ENCODE measurements at regions not wholly inside any gene's neighbourhood (a gene's known extent, or its start where the extent isn't known, plus 50 kb on each side); places are given as distances from the start of the nearest gene placed in this dataset.
"Not testable (repeated sequence)": the region's sequence is repeated elsewhere in the genome, so short reads cannot be mapped to it uniquely, and the experiment has no call there.

DNA sequence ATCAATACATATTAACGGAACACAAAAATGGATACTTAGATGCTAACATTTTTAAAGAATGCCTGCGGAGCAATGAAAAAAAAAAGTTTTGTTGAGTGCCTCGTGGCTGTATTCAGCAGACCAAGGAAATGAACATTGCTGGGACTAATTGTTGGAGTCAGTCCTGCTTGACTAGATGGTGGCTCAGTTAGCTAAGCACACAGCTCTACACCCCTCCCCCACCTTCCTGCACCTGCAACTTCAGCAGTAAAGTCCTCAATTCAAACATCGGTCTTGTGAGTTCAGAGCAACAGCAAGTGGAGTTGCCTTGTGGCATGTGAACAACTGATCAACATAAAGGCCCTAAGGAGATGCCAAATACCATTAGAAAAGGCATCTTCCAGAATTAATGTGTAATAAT lies 326.0 kb upstream of the NPSR1 start:
- no peak for DNase-seq (ENCODE audit: low read depth)

DNA sequence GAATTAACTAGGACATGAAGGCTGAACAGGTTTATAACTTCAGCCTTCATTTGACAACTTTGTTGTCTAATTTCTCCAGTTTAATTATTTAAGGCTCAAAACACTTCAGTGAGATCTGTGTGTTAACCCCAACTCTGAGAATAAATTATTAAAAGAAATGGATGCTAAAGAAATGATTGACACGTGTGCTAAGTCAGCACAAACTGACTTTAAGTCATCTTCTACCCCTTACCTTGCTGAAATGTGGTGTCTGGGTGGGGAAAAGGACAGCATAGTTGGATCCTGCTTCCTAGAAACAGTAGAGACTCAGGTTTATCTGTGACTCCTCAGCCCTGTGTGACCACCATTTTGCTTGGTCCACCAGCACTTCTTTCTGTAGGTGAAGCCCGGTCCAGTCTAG lies 324.8 kb upstream of the NPSR1 start:
- no peak for DNase-seq (ENCODE audit: low read depth)

DNA sequence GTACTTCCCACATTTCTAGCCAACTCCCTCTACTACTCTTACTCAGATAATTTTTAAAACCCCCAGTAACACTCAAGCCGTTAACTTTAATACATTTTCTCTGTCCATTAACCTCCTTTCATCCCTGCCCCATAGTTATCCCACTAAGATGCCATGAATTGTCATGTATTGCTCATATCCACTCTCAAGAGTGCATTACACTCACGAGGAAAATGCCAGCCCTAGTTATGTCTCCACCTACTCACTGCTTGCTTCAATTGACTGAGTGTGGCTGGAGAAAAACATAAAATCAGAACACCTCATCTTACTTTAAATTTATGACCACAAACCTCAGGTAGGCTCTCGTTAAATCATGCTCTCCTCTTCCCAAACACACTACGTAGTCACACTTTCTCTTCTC lies 324.1 kb upstream of the NPSR1 start:
- DNase-seq (ENCODE audit: low read depth) = no peak

DNA sequence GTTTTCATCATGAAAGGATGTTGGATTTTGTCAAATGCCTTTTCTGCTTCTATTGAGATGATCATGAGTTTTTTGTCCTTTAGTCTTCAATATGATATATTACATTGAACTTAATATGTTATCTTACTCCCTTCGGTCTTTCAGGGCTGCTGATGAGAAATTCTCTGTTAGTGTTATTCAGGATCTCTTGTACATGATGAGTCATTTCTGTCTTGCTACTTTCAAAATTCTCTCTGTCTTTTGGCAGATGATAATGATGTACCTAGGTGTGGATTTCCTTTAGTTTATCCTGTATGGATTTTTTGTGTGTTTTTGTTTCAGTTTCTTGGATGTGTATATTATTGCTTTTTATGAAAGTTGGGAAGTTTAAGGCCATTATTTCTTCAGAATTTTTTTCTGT lies 320.9 kb upstream of the NPSR1 start:
- DNase-seq (ENCODE audit: low read depth) = no peak

DNA sequence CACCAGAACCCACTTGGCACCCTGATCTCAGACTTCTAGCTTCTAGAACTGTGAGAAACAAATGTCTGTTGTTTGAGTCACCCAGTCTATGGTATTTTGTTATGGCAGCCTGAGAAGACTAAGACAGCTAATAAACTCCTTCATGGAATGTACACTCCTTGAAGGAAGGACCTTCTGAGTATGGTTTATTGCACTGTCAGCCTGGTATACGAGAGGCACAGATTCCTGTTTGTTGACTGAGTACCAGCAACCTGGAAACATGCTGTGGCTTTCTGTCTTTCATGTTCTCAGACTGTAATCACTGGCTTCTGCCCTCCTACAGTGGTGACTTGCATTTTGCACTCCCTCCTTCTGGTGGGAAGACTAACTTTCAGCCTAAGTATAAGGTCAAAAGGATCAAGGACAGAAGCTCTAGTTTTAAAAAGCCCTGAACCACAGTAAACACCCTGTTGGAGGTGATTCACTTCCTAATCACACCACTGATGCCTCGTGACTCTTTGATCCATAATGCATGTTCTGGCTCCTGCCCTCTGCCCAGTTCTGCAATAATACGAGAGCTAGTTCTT lies 319.0 kb upstream of the NPSR1 start:
- peak; percentile 41 for DNase-seq (ENCODE audit: low read depth)

DNA sequence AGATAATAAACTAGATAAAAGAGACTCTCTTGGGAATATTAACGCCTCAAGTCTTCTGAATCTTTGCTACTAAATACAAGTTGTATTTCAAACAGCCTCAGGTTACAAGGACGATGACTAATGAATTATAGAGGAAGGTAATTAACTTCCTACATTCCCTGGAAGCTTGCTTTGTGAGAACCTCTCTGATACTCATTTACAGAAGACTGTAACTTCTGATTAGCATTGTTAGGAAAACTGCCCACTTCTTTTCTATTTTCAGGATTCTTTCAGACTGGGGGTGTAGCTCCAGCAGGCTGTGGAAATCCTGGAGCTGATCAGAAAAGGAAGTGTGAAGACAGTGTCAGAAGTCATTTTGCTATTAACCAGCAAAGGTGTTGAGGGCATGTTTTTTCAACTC lies 316.7 kb upstream of the NPSR1 start:
- no peak for DNase-seq (ENCODE audit: low read depth)

DNA sequence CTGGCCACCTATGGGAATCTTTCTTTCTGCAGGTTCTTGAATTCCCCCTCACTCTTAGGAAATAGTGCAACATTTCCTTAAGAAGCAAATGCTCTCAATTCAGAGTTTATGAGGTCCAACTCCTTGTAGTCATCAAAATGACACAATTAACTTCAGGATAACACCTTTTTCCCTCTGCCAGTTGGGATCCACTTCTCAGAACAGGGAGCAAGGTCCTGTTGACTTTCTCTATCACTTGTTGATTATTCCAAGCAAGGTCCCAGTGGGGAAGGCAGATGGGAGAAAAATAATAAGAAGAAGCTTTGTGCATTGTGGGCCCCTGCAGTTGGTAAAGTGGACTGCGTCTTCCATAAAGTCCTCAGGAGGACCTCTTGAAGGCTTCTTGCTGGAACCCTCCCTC lies 315.6 kb upstream of the NPSR1 start:
- DNase-seq (ENCODE audit: low read depth) = no peak

DNA sequence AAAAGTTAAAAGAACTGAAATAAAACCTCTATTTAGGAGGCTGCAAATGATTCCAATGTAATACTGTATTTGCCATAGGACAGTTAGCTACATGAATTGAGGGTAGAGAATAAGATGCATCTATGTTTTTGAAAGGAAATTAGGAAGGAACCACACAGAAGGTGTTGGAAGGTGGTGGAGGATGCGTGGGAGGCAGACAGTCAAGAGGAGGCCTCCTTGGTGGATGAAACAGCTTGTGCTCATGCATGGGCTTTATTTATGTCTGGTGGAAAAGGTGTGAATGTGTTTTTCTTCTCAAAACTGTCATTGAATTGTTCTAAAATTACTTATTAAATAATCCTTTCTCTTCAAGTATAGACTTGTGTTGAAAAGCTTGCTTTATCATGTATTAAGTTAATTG lies 314.4 kb upstream of the NPSR1 start:
- DNase-seq (ENCODE audit: low read depth) = no peak

DNA sequence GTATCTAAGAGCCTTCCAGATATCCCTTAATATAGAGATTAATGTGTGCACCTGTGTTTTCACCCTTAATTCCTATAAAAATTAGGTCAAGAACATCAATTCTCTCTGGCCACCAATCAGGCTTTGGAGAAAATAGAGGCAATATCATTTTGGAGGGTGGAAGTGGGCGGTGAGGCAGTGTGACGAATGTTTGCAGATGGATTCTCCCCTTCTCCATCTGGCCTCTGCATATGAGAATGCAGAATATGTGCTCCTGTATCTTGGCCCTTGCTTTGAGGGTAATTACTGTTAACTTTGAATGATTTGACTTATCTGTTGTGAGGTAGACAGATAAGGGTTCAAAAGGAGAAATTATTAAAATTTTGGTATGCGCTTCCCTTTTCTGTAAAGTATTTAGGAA lies 304.0 kb upstream of the NPSR1 start:
- no peak for DNase-seq (ENCODE audit: low read depth)

DNA sequence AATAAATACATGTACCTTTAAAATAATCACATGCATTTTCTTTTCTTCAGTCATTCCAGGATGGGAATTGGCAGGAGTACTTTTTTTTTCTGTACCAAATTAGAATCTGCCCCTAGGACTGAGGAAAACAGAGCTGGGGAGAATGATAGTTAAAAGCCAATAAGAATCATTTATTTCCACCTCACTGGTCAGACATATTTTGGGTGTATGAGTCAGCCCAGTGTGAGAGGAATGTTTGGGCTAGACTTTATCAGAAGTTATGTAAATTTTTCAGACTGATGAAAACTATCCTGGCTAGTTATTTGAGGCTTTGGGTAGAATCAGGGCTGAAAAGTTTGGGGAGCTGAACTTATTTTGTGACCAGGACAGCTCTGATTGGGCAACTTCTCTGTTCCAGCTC lies 303.1 kb upstream of the NPSR1 start:
- peak; percentile 29 for DNase-seq (ENCODE audit: low read depth)

DNA sequence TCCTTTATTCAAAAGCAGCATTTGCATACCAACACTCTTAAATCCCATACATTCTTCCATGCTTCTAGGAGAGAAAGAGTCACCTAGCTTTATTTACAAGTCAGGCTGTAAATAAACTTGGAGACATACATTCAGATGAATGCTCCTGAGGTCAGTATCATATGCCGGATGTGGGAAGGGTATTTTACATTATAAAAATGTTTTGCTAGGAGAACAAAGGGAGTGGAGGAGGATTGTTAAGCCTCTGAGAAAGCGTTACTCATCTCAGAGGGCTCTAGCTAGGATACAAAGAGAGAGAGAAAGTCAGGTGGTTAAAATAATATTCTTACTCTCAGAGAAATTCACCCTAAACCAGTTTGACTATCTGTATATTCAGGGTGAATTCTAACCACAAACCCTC lies 300.9 kb upstream of the NPSR1 start:
- no peak for DNase-seq (ENCODE audit: low read depth)

DNA sequence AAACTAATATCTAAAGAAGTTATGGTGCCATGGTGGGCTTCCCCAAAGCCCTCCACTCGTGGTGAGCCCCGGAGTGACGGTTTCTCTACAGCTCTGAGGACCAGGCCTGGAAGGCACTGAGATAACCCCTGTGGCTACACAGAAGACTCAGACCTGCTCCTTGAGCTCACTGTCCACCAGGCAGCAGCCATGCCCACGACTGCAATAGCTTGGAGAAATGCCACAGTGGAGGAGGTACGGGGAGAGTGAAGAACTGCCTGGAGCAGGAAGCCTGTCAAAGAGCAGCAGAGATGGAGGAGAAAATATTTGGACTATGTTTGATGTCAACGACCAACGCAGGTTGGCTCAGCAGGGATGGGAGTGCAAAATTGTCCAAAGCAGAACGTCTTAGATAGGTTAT lies 300.1 kb upstream of the NPSR1 start:
- DNase-seq (ENCODE audit: low read depth) = no peak

DNA sequence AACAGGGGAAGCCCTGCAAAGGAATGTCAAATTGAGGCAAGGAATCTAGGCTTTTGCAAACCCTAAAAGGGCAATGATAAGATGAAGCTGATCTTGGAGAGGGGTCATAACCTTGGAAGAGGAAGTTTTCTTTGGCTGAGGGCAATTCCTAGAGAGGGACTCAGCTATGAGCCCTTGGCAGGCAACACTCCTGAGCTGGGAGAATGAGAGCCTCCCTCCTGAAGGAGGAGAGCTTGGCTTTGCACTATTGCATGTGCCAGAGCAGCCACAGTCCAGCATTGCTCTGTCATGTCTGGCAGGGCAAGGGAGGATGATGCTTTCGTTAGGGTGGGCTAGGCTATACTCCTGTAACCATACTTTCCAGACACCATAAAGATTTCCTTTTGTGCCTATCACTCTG lies 299.4 kb upstream of the NPSR1 start:
- not testable (repeated sequence) for DNase-seq (ENCODE audit: low read depth)

DNA sequence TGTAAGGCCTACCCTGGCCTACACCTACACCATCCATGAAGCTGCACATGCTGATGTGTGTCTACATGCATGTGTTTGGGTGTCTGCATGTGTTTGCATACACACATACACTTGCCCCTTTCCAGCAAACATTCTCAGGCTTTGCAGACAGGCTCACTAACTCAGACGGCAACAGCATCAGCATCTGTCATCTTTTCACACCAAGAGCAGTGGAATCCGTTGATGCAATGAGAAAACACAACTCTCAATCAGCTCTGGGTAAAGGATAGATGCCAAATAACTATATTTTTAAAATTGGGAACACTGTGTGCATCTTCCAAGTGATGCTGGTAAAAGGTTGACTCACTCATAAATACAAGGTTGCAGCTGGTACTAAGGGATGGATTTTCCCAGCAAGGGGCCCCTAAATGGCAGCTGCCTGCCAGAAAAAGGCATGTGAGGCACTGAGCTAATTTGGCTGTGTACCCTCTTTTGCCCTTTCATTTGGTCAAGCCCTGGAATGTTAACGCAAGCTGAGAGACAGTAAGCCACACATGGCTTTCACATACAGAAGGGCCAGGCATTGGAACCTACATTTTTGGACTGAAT lies 296.3 kb upstream of the NPSR1 start:
- no peak for DNase-seq (ENCODE audit: low read depth)

DNA sequence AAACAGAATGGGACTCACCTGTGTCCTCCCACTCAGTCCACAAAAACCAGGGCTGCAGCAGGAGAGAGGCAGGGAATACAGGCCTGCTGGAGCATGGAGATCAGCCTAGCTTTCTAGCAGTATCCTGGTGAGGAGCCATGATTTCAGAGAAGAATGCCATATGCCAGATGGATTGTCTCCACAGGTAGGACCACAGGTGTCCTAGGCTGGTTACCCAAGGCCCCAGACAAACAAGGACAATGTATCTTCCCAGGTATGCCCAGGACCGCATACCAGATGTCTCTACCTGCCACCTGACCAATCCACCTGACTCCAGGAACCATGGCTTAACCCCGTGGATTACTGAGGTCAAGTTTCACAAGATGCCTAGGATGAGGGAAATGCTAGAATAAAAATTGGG lies 295.4 kb upstream of the NPSR1 start:
- DNase-seq (ENCODE audit: low read depth) = no peak

DNA sequence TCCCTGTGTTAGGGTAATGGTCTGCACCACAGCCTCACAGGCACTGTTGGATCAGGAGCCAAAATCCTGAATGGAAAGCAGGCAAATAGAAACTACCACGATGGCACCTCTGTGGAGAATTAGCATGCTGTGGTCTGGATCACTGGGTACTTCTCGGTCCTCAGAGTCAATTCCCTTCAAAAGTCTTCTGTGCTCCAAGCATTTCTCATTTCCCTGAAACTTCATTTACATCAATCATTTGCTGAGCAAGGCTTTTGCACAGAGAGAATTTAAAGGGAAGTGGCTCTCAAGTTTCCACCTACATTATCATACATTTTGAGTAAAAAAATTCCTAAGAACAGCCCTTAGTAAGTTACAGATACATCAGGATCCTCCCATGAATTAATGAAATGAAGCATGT lies 293.9 kb upstream of the NPSR1 start:
- DNase-seq (ENCODE audit: low read depth) = no peak

DNA sequence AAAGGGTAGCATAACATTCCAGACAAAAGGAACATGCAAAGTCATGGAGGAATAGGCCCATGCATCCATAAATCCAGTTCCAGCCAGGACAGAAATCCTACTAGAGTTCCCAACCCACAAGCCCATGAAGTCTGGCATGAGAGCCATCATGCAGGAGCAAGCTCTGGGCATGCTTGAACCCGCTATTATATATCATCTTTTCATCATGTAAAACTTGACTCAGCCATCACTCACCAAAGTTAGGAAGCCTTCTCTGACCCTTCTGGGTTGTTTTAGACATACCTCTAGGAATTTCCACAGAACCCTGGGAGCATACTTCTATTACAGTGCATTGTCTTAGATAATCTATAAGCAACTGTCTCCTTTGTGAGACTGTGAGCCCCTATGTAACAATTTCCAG lies 293.0 kb upstream of the NPSR1 start:
- no peak for DNase-seq (ENCODE audit: low read depth)

DNA sequence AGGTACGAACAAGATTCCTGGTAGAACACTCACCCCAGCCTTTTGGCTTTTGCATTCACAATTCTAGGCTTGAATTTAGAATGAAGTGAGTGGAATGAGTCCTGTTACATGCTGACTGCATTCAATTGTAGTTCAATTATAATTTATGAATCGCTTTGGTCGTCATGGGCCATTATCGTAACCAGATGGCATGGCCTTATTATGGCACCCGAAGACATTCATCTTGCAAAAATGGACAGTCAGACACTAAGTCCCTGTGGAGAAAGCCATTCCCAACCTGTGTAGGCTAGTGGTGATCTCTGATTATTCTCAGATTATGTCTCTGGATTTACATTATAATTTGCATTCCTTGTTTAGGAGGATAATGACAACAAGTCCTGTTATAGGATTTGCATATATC lies 292.4 kb upstream of the NPSR1 start:
- no peak for DNase-seq (ENCODE audit: low read depth)

DNA sequence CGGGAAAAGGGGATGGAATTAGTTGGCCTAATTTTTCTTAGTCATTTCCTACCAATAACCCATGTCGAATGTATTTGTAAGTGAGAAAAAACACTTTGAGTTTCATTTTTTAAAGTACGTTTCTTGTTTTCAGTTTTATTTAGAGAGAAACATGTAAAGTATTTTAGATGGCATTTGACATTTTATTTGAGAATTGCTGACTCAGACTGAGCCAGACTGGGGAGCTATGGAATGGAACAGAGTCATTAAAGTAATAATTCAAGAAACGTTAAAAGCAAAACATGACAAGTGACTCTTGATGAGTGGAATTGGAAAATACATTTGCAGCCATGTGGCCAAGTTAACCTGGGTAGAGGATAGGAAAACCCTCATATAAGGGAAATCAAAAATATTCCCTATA lies 286.1 kb upstream of the NPSR1 start:
- no peak for DNase-seq (ENCODE audit: low read depth)

DNA sequence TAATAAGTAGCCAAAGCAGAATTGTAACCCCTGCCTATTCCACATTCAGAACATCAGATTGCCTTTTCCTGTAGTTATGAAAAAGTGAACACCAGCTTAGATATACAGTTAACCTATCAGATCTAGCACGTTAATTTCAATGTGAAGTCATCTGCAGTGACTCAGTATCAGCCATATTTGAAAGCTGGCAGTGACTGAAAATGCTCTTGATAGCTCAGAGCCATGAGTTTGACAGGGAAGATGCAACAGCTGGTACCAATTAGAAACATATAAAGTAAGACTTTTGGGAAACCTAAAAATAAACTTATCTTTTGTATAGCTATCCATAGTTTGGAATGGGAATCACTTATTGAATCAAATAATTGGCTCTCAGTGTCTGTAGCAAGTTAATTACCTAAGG lies 284.1 kb upstream of the NPSR1 start:
- no peak for DNase-seq (ENCODE audit: low read depth)

DNA sequence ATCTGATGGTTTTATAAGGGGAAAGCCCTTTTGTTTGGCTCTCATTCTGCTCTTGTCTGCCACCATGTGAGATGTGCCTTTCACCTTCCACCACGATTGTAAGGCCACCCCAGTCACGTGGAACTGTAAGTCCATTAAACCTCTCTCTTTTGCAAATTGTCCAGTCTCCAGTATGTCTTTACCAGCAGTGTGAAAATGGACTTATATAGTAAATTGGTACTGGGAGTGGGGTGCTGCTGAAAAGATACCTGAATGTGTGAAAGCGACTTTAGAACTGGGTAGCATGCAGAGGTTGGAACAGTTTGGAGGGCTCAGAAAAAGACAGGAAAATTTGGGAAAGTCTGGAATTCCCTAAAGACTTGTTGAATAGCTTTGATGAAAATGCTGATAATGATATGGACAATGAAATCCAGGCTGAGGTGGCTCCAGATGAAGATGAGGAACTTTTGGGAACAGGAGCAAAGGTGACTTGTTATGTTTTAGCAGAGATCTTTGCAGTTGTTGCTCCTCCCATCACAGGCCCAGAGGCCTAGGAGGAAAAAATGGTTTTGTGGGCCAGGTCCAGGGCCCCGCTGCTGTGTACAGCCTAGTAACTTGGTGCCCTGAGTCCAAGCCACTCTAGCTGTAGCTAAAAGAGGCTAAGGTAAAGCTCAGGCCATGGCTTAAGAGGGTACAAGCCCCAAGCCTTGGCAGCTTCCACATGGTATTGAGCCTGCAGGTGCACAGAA lies 275.7 kb upstream of the NPSR1 start:
- DNase-seq (ENCODE audit: low read depth) = no peak

DNA sequence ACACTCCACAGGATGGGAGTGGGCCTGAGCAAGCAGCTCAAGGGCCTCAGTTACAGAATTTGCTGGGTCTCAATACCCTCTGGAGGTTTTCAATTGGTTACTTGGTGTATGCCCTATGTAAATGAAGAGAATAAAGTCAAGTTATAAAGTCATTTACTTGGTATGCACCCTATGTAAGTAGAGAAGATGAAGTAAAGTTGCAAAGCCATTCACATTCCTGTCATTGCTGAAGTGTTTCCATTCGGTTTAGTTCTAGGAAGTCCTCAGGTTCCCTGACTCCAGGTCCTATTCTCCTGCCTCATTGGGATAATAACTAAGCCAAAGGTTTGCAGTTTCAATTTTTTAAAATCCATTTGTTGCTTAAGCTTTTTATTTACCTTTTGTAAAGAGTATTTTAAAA lies 272.6 kb upstream of the NPSR1 start:
- DNase-seq (ENCODE audit: low read depth) = no peak

DNA sequence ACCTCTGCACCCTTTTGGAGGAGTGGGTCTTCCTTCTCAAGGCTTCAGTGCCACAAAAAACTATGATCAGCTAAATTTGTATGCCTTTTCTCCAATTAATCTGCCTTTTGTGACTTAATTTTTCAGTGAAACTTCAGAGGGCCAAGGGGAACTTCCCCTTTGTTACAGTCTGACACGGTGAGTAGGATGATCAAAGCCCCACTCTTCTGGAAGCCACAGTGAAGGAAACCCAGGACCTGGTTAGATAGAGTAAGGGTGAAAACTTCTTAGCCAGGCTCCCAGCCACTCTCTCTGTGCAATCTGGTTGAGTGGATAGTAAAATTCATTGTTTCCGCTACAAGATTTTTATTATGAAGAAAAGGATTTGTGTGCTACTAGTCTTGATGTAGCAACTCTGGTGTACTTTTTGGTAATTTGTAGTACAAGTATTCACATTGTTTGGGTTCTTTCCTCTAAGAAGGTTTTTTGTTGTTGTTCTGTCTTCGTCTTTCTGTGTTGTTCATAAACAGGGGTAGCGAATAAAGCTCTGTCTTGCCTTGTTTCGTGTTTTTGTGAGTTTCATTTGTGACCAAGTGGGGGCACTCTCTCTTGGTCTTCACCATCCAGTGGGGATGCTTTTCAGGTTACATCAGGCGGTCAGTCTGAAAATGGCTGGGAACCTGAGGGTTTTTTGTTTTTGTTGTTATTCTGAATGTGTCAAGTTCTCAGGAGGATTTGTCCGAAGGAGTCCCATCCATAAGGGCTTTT lies 268.5 kb upstream of the NPSR1 start:
- no peak for DNase-seq (ENCODE audit: low read depth)

Measured in iris pigment epithelial cell (primary cell).